ENCODE measurements at regions not wholly inside any gene's neighbourhood (a gene's known extent, or its start where the extent isn't known, plus 50 kb on each side); places are given as distances from the start of the nearest gene placed in this dataset.

- no peak for TF ChIP-seq CTCF (conservative IDR thresholded peaks at IDR 0.05; ENCODE audit: low read depth)
- DNase-seq (ENCODE audit: low spot score), result peak; percentile 73
- peak overlapping the region; percentile 49; the same call in 1 of the 2 replicates for H3K27ac ChIP-seq
- CTCF ChIA-PET, result interaction anchor here (0.6 kb wide), 1 partner anchor 49 kb away, joined by 7 read pairs; no protein-coding TSS in a partner anchor
- POLR2A ChIA-PET (ENCODE audit: low non-redundant PET), result no interaction called here
Measured at GRCh38 chr16:86814256-86814655, 235.9 kb downstream of the FOXL1 start.

- CTCF ChIA-PET, result interaction anchor here (1.9 kb wide), 1 partner anchor 16 kb away, joined by 7 read pairs; no protein-coding TSS in a partner anchor
- no peak overlapping the region for H3K27ac ChIP-seq
Measured at GRCh38 chr16:86816930-86817625, 238.7 kb downstream of the FOXL1 start.

GRCh38 chr16:86818671-86819532, 240.6 kb downstream of the FOXL1 start:
- ChIA-PET POLR2A (ENCODE audit: low non-redundant PET) (interaction anchor here (0.6 kb wide), 1 partner anchor 264 kb away, joined by 3 read pairs; the partner anchor contains the start of gene MTHFSD), CTCF (interaction anchor here (0.6 to 1.9 kb wide), 3 partner anchors 18 to 198 kb away, joined by 3 to 7 read pairs (median 3); no protein-coding TSS in a partner anchor)
- no peak overlapping the region for H3K27ac ChIP-seq
- no peak for DNase-seq (ENCODE audit: low spot score)
- TF ChIP-seq CTCF (conservative IDR thresholded peaks at IDR 0.05; ENCODE audit: low read depth), result no peak

More at GRCh38 chr16:86816930-86817625, 238.7 kb downstream of the FOXL1 start:
- POLR2A ChIA-PET (ENCODE audit: low non-redundant PET), result no interaction called here
- no peak for DNase-seq (ENCODE audit: low spot score)
- no peak for TF ChIP-seq CTCF (conservative IDR thresholded peaks at IDR 0.05; ENCODE audit: low read depth)

GRCh38 chr16:86819533-86819892, 241.2 kb downstream of the FOXL1 start:
- no peak for DNase-seq (ENCODE audit: low spot score)
- ChIA-PET CTCF (interaction anchor here (0.6 to 0.9 kb wide), 2 partner anchors 115 to 198 kb away, joined by 3 read pairs; no protein-coding TSS in a partner anchor), POLR2A (ENCODE audit: low non-redundant PET) (no interaction called here)
- TF ChIP-seq CTCF (conservative IDR thresholded peaks at IDR 0.05; ENCODE audit: low read depth), result no peak
- no peak overlapping the region for H3K27ac ChIP-seq

GRCh38 chr16:86821895-86822294, 243.5 kb downstream of the FOXL1 start:
- TF ChIP-seq CTCF (conservative IDR thresholded peaks at IDR 0.05; ENCODE audit: low read depth), result no peak
- DNase-seq (ENCODE audit: low spot score), result no peak
- ChIA-PET POLR2A (ENCODE audit: low non-redundant PET) (no interaction called here), CTCF (no interaction called here)
- H3K27ac ChIP-seq, result no peak overlapping the region

GRCh38 chr16:86823125-86823524, 244.8 kb downstream of the FOXL1 start:
- H3K27ac ChIP-seq, result no peak overlapping the region
- CTCF ChIA-PET, result no interaction called here
- TF ChIP-seq CTCF (conservative IDR thresholded peaks at IDR 0.05; ENCODE audit: low read depth), result no peak

More at GRCh38 chr16:86823125-86823524, 244.8 kb downstream of the FOXL1 start:
- POLR2A ChIA-PET (ENCODE audit: low non-redundant PET), result no interaction called here
- DNase-seq (ENCODE audit: low spot score), result no peak

Data from RWPE1 (cell line).